ENCODE measurements at regions not wholly inside any gene's neighbourhood (a gene's known extent, or its start where the extent isn't known, plus 50 kb on each side); places are given as distances from the start of the nearest gene placed in this dataset.

DNA sequence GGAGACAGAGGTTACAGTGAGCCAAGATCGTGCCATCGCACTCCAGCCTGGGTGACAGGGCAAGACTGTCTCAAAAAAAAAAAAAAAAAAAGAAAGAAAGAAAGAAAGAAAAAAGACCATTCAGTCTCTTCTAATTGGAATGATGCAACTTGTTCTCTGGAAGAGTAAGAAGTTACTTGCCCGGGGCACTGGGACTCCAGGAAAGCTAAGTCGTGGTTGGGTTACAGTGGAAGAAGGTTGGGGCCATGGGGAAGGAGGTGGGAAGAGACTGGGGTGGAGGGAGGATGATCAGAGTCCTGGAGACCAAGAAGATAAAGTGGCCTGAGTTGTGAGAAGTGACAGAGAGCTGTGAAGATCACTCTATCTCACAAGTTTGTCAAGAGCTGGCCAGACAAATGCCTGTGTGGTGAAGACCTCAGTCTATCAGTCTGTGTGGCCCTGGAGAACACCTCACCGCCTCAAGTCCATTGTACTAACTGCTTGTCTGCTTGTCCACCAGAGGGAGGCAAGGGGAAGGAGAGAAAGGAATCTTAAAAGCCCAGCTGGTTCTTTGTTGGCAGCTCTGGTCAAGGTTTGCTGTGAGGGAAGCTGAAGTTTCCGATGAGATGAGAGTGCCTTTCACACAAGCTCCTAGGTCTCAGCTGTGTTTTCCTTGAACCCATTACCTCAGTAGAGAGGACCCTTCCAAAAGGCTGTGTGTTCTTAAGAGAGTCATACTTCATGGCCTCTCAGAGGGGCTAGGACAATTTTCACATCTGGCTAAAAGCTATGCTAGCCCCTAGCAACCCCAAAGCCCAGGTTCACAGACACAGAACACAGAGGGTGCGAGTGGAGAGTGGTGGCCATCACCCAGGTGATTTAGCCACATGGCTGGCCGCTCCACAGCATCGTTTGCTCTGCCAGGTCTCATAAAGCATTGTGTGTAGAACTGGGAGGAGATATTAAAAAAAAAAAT lies 72.0 kb upstream of the TMEM178A start:
- DNase-seq = peak; percentile 83
- Histone ChIP-seq H3K9ac (ENCODE audit: extremely low read depth, low read length, poor library complexity, severe bottlenecking) (no peak overlapping the region), H3K4me1 (ENCODE audit: control insufficient read depth, insufficient read depth, low read length) (no peaks in the 10 kb centered on the region), H3K4me3 (ENCODE audit: low read length) (no peak overlapping the region), H3K27me3 (ENCODE audit: control insufficient read depth, insufficient read depth, low read length, poor library complexity, severe bottlenecking) (no peaks in the 10 kb centered on the region), H3K27ac (ENCODE audit: low read depth, low read length) (no peak overlapping the region), H3K36me3 (ENCODE audit: control insufficient read depth, insufficient read depth, low read length) (no peaks in the 10 kb centered on the region), H3K9me3 (ENCODE audit: control insufficient read depth, low read length) (no peaks in the 10 kb centered on the region)
- no peaks in the 10 kb centered on the region for H3K36me3 Mint-ChIP-seq (ENCODE audit: low read depth)
- no peaks in the 10 kb centered on the region for H3K9me3 Mint-ChIP-seq
- whole genome bisulfite sequencing, 2 experiments (ENCODE audit: insufficient coverage in 1 of 2, insufficient read length in 1 of 2) = 75 to 85% methylated on average over 5 to 9 of the region's 9 CpGs
- H3K27ac Mint-ChIP-seq = peak overlapping the region; percentile 77
- no peaks in the 10 kb centered on the region for H3K27me3 Mint-ChIP-seq (ENCODE audit: insufficient read depth)
- no peak overlapping the region for H3K4me3 Mint-ChIP-seq
- TF ChIP-seq, protein P1, sequence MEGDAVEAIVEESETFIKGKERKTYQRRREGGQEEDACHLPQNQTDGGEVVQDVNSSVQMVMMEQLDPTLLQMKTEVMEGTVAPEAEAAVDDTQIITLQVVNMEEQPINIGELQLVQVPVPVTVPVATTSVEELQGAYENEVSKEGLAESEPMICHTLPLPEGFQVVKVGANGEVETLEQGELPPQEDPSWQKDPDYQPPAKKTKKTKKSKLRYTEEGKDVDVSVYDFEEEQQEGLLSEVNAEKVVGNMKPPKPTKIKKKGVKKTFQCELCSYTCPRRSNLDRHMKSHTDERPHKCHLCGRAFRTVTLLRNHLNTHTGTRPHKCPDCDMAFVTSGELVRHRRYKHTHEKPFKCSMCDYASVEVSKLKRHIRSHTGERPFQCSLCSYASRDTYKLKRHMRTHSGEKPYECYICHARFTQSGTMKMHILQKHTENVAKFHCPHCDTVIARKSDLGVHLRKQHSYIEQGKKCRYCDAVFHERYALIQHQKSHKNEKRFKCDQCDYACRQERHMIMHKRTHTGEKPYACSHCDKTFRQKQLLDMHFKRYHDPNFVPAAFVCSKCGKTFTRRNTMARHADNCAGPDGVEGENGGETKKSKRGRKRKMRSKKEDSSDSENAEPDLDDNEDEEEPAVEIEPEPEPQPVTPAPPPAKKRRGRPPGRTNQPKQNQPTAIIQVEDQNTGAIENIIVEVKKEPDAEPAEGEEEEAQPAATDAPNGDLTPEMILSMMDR (conservative IDR thresholded peaks at IDR 0.05) = peak; percentile 85
- H3K4me1 Mint-ChIP-seq = peaks cover 6% of the 10 kb centered on the region

DNA sequence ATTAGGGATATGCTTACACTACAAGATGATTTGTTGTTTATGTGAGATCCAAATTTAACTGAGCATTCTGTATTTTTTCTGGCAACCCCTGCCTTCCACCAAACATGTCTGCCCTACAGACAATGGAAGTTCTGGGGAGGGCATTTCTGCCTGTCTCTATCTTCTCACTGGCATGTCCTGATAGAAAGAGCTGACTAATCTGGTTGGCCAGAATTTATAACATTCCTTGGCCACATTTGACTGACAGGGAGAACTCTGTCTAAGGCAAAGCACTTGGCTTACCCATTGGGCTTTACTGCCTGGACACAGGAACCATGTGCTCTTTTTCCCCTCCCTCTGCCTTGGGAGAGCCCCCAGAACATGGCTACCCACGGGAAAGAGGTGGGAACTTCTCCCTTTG lies 70.6 kb upstream of the TMEM178A start:
- Histone ChIP-seq H3K4me1 (ENCODE audit: control insufficient read depth, insufficient read depth, low read length) (no peaks in the 10 kb centered on the region), H3K9ac (ENCODE audit: extremely low read depth, low read length, poor library complexity, severe bottlenecking) (no peak overlapping the region), H3K4me3 (ENCODE audit: low read length) (no peak overlapping the region), H3K27ac (ENCODE audit: low read depth, low read length) (no peak overlapping the region), H3K36me3 (ENCODE audit: control insufficient read depth, insufficient read depth, low read length) (no peaks in the 10 kb centered on the region), H3K27me3 (ENCODE audit: control insufficient read depth, insufficient read depth, low read length, poor library complexity, severe bottlenecking) (no peaks in the 10 kb centered on the region), H3K9me3 (ENCODE audit: control insufficient read depth, low read length) (no peaks in the 10 kb centered on the region)
- DNase-seq = no peak
- TF ChIP-seq, protein P1 (conservative IDR thresholded peaks at IDR 0.05) = no peak
- 78% methylated on average over 1 of the region's 1 CpG; no CpG with 5 or more reads in 1 of the 2 experiments for WGBS, 2 experiments (ENCODE audit: insufficient coverage in 1 of 2, insufficient read length in 1 of 2)
- no peaks in the 10 kb centered on the region for H3K27me3 Mint-ChIP-seq (ENCODE audit: insufficient read depth)
- H3K27ac Mint-ChIP-seq = no peak overlapping the region
- no peaks in the 10 kb centered on the region for H3K9me3 Mint-ChIP-seq
- no peak overlapping the region for H3K4me3 Mint-ChIP-seq
- H3K36me3 Mint-ChIP-seq (ENCODE audit: low read depth) = no peaks in the 10 kb centered on the region
- peaks cover 6% of the 10 kb centered on the region for H3K4me1 Mint-ChIP-seq

DNA sequence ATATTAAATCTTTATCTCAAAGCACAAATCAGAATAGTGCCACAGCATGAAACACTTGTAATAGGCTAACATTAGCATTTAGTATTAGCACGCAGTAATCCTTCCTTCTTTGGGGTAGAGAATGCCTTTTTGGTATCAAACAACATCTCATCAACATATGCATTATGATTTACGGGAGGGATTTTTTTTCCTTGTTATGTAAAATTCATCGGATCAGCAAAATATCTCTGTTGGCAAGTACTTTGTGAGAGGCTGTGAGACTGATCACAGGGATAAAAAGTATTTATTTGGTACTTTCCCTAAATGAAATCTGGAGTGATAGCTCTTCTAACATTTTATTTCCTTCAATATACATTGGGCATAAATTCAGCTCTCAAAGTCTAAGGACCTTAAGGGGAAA lies 68.4 kb upstream of the TMEM178A start:
- H3K36me3 ChIP-seq (ENCODE audit: control insufficient read depth, insufficient read depth, low read length) = no peaks in the 10 kb centered on the region
- no peaks in the 10 kb centered on the region for H3K27me3 Mint-ChIP-seq (ENCODE audit: insufficient read depth)

More for the DNA sequence above, 68.4 kb upstream of the TMEM178A start:
- Histone ChIP-seq H3K9ac (ENCODE audit: extremely low read depth, low read length, poor library complexity, severe bottlenecking) (no peak overlapping the region), H3K27me3 (ENCODE audit: control insufficient read depth, insufficient read depth, low read length, poor library complexity, severe bottlenecking) (no peaks in the 10 kb centered on the region), H3K27ac (ENCODE audit: low read depth, low read length) (no peak overlapping the region), H3K9me3 (ENCODE audit: control insufficient read depth, low read length) (no peaks in the 10 kb centered on the region), H3K4me3 (ENCODE audit: low read length) (no peak overlapping the region), H3K4me1 (ENCODE audit: control insufficient read depth, insufficient read depth, low read length) (no peaks in the 10 kb centered on the region)
- 76 to 90% methylated on average over 2 of the region's 3 CpGs for WGBS, 2 experiments (ENCODE audit: insufficient coverage in 1 of 2, insufficient read length in 1 of 2)
- Mint-ChIP-seq H3K9me3 (no peaks in the 10 kb centered on the region), H3K27ac (no peak overlapping the region), H3K4me3 (no peak overlapping the region), H3K4me1 (peaks cover 6% of the 10 kb centered on the region), H3K36me3 (ENCODE audit: low read depth) (no peaks in the 10 kb centered on the region)
- TF ChIP-seq, protein P1 (conservative IDR thresholded peaks at IDR 0.05) = no peak
- DNase-seq = no peak

All from endodermal cell (in vitro differentiated cells).